ENCODE measurements at regions not wholly inside any gene's neighbourhood (a gene's known extent, or its start where the extent isn't known, plus 50 kb on each side); places are given as distances from the start of the nearest gene placed in this dataset.
A peak's percentile ranks its signal among the peaks of the same experiment; 100 is the strongest.

DNA sequence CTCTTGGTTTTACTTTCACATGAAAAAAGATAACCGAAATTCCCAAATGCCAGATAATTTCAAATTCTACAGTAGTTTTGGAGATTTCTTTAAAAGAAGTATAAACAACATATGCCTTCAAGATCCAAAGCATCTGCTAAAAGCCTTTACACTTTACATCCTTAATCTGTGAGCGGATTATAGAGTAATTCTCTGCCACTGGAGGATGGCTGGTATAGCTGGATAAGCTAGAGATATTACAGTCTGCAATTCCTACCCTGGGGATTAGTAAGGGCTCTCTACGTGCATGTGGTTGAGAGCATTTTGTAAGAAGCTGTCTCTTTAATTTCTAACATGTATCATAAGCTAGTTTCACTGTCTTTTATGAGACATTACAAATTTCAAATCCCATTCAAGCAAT, 240.3 kb upstream of the HMGA2 start:
- Histone ChIP-seq H3K4me1 (ENCODE audit: control insufficient read depth, insufficient read depth, low read length) (no peaks in the 10 kb centered on the region), H3K27me3 (ENCODE audit: control insufficient read depth, insufficient read depth, low read length) (no peaks in the 10 kb centered on the region), H3K36me3 (ENCODE audit: control insufficient read depth, insufficient read depth, low read length) (no peaks in the 10 kb centered on the region), H3K27ac (ENCODE audit: low read depth, low read length) (no peak overlapping the region), H3K9me3 (ENCODE audit: control insufficient read depth, insufficient read depth, low read length) (0 out of 2 replicates have a peak, but pooled peaks cover 2% of the 10 kb centered on the region), H3K9ac (ENCODE audit: low read depth, low read length) (no peak overlapping the region), H3K4me3 (ENCODE audit: low read depth, low read length) (no peak overlapping the region)

- Histone ChIP-seq H3K4me3 (ENCODE audit: low read depth, low read length) (no peak overlapping the region), H3K27me3 (ENCODE audit: control insufficient read depth, insufficient read depth, low read length) (no peaks in the 10 kb centered on the region), H3K36me3 (ENCODE audit: control insufficient read depth, insufficient read depth, low read length) (no peaks in the 10 kb centered on the region), H3K9me3 (ENCODE audit: control insufficient read depth, insufficient read depth, low read length) (0 out of 2 replicates have a peak, but pooled peaks cover 2% of the 10 kb centered on the region), H3K9ac (ENCODE audit: low read depth, low read length) (no peak overlapping the region), H3K27ac (ENCODE audit: low read depth, low read length) (no peak overlapping the region), H3K4me1 (ENCODE audit: control insufficient read depth, insufficient read depth, low read length) (no peaks in the 10 kb centered on the region)
Observed at GRCh38 chr12:65585648-65586602, 238.4 kb upstream of the HMGA2 start.

DNA sequence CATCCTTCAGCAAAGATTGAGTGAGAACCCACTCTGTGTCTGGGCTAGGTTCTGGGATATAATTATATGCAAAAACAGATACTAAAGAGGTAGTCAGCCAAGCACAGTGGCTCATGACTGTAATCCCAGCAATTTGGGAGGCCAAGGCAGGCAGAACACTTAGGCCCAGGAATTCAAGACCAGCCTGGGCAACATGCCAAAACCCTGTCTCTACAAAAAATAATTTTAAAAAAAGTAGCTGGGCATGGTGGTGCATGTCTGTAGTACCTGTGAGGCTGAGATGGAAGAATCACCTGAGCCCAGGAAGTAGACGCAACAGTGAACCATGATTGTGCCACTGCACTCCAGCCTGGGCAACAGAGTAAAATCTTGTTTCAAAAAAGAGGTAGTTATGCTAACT, 237.5 kb upstream of the HMGA2 start:
- Histone ChIP-seq H3K36me3 (ENCODE audit: control insufficient read depth, insufficient read depth, low read length) (no peaks in the 10 kb centered on the region), H3K4me1 (ENCODE audit: control insufficient read depth, insufficient read depth, low read length) (no peaks in the 10 kb centered on the region), H3K27me3 (ENCODE audit: control insufficient read depth, insufficient read depth, low read length) (no peaks in the 10 kb centered on the region), H3K9ac (ENCODE audit: low read depth, low read length) (no peak overlapping the region), H3K4me3 (ENCODE audit: low read depth, low read length) (no peak overlapping the region), H3K27ac (ENCODE audit: low read depth, low read length) (no peak overlapping the region), H3K9me3 (ENCODE audit: control insufficient read depth, insufficient read depth, low read length) (no peaks in the 10 kb centered on the region)

DNA sequence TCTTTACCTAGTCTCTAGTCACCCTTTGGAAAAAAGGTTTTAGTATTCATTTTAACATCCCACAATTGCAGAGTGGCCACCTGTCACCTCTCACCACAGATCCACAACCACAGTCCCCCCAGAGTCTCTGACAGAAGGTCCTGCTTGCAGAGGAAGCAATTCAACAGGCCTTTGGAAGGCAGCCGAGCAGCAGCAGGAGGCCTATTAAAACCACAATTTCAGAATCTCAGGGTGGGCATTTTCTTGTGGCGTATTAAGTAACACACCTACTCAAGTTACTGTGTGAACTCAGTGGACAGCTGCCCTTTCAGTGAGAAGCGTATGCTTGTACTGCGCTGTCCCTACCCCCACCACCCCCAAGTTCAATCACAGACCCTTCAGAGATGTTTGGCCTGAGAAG, 234.0 kb upstream of the HMGA2 start:
- Histone ChIP-seq H3K9ac (ENCODE audit: low read depth, low read length) (no peak overlapping the region), H3K27ac (ENCODE audit: low read depth, low read length) (no peak overlapping the region), H3K4me3 (ENCODE audit: low read depth, low read length) (no peak overlapping the region), H3K27me3 (ENCODE audit: control insufficient read depth, insufficient read depth, low read length) (no peaks in the 10 kb centered on the region), H3K4me1 (ENCODE audit: control insufficient read depth, insufficient read depth, low read length) (peaks cover 16% of the 10 kb centered on the region), H3K9me3 (ENCODE audit: control insufficient read depth, insufficient read depth, low read length) (no peaks in the 10 kb centered on the region), H3K36me3 (ENCODE audit: control insufficient read depth, insufficient read depth, low read length) (no peaks in the 10 kb centered on the region)

DNA sequence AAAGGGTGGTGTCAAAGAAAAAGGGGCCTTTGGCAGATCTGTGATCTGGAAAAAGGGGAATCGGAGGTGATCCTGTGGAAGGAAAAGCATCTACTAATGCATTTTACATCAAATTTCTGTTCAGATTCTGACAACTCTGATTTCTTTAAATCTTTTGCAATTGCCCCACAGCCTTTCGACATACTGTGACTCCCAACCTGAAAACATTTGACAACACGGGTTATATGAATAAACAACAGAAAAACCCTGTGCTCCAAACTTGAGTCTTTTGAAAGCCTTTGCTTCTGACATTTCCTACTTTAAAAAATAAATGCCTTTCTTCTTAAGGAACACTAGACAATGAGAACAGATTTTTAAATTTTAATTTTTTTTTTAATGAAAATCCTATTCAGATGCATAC, 231.9 kb upstream of the HMGA2 start:
- Histone ChIP-seq H3K36me3 (ENCODE audit: control insufficient read depth, insufficient read depth, low read length) (no peaks in the 10 kb centered on the region), H3K27me3 (ENCODE audit: control insufficient read depth, insufficient read depth, low read length) (no peaks in the 10 kb centered on the region), H3K27ac (ENCODE audit: low read depth, low read length) (no peak overlapping the region), H3K9ac (ENCODE audit: low read depth, low read length) (no peak overlapping the region), H3K4me3 (ENCODE audit: low read depth, low read length) (no peak overlapping the region), H3K9me3 (ENCODE audit: control insufficient read depth, insufficient read depth, low read length) (no peaks in the 10 kb centered on the region), H3K4me1 (ENCODE audit: control insufficient read depth, insufficient read depth, low read length) (peaks cover 26% of the 10 kb centered on the region)

DNA sequence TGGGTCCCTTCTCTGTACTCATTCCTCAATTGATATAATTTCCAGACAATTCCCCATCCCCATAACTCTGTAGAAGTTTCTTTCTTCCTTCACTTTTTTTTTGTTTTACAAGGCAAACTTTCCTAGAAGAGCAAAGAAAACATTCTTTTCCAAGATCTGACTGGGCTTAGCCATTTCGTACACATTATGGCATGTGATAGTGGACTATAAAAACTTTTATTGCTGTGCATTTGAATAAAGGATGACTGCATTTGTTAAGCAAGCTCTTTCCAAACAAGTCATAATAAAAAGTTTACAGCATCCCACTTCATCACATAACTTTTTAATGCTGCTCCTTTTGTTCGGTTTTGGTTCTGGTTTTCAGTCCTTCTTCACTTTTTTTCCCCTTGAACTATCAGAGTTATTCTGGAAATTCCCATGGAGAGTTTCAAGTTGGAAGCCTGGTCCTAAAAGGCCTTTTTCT, 231.0 kb upstream of the HMGA2 start:
- Histone ChIP-seq H3K9me3 (ENCODE audit: control insufficient read depth, insufficient read depth, low read length) (no peaks in the 10 kb centered on the region), H3K27me3 (ENCODE audit: control insufficient read depth, insufficient read depth, low read length) (no peaks in the 10 kb centered on the region), H3K4me1 (ENCODE audit: control insufficient read depth, insufficient read depth, low read length) (peaks cover 30% of the 10 kb centered on the region), H3K27ac (ENCODE audit: low read depth, low read length) (no peak overlapping the region), H3K36me3 (ENCODE audit: control insufficient read depth, insufficient read depth, low read length) (no peaks in the 10 kb centered on the region), H3K9ac (ENCODE audit: low read depth, low read length) (no peak overlapping the region), H3K4me3 (ENCODE audit: low read depth, low read length) (no peak overlapping the region)

DNA sequence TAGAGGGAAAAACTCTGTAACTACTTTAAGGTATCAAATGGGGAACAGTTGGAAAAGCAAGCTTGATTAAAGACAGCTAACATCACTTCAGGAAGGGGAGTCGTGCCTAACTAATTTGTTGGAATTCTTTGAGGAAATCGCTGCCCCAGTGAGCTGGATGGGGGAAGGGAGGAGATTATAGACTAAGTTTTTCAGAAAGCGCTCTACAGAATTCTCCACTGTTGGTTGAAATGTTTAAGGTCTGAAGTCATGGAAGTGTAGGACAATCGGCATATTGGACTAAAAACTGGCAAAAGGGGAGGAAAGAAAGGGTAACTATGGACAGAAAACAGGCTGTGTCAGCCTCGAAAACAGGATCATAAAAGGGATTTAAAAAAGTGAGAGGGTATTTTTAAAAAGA, 229.9 kb upstream of the HMGA2 start:
- peak overlapping the region; percentile 53 for H3K4me3 ChIP-seq (ENCODE audit: low read depth, low read length)
- H3K36me3 ChIP-seq (ENCODE audit: control insufficient read depth, insufficient read depth, low read length), result no peaks in the 10 kb centered on the region
- peaks cover 41% of the 10 kb centered on the region for H3K4me1 ChIP-seq (ENCODE audit: control insufficient read depth, insufficient read depth, low read length)
- H3K9ac ChIP-seq (ENCODE audit: low read depth, low read length), result no peak overlapping the region
- no peaks in the 10 kb centered on the region for H3K27me3 ChIP-seq (ENCODE audit: control insufficient read depth, insufficient read depth, low read length)
- no peaks in the 10 kb centered on the region for H3K9me3 ChIP-seq (ENCODE audit: control insufficient read depth, insufficient read depth, low read length)
- peak overlapping the region; percentile 26 for H3K27ac ChIP-seq (ENCODE audit: low read depth, low read length)

GRCh38 chr12:65595016-65595560, 229.2 kb upstream of the HMGA2 start:
- no peaks in the 10 kb centered on the region for H3K27me3 ChIP-seq (ENCODE audit: control insufficient read depth, insufficient read depth, low read length)
- 0 out of 2 replicates have a peak overlapping the region, but pooled peaks have one; percentile 4 for H3K9ac ChIP-seq (ENCODE audit: low read depth, low read length)
- no peaks in the 10 kb centered on the region for H3K36me3 ChIP-seq (ENCODE audit: control insufficient read depth, insufficient read depth, low read length)
- peaks cover 41% of the 10 kb centered on the region for H3K4me1 ChIP-seq (ENCODE audit: control insufficient read depth, insufficient read depth, low read length)
- H3K4me3 ChIP-seq (ENCODE audit: low read depth, low read length), result peak overlapping the region; percentile 53
- H3K27ac ChIP-seq (ENCODE audit: low read depth, low read length), result peak overlapping the region; percentile 26
- H3K9me3 ChIP-seq (ENCODE audit: control insufficient read depth, insufficient read depth, low read length), result no peaks in the 10 kb centered on the region

- Histone ChIP-seq H3K27ac (ENCODE audit: low read depth, low read length) (no peak overlapping the region), H3K4me1 (ENCODE audit: control insufficient read depth, insufficient read depth, low read length) (peaks cover 41% of the 10 kb centered on the region), H3K27me3 (ENCODE audit: control insufficient read depth, insufficient read depth, low read length) (no peaks in the 10 kb centered on the region), H3K9ac (ENCODE audit: low read depth, low read length) (no peak overlapping the region), H3K36me3 (ENCODE audit: control insufficient read depth, insufficient read depth, low read length) (no peaks in the 10 kb centered on the region), H3K9me3 (ENCODE audit: control insufficient read depth, insufficient read depth, low read length) (no peaks in the 10 kb centered on the region), H3K4me3 (ENCODE audit: low read depth, low read length) (no peak overlapping the region)
Observed at GRCh38 chr12:65596514-65597091, 227.7 kb upstream of the HMGA2 start.

DNA sequence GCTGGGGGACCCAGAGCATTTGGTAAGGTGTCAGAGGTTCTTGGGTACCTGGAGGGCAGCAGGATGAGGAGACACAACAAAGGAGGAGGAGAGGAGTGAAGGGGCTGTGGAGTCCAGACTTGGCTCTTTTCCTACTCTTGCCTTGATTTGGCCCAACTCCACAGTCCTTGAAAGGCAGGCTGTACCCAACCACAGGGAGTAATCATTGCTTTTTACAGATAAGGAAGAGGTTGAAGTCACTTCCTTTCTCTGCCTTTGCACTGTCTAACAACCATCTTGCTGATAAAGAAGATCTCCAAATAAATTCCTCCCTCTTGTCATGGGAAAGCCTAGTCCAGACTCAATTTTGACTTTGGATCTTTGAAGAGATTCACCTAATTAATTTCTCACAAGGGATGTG, 226.8 kb upstream of the HMGA2 start:
- H3K9me3 ChIP-seq (ENCODE audit: control insufficient read depth, insufficient read depth, low read length), result no peaks in the 10 kb centered on the region
- no peak overlapping the region for H3K4me3 ChIP-seq (ENCODE audit: low read depth, low read length)
- H3K4me1 ChIP-seq (ENCODE audit: control insufficient read depth, insufficient read depth, low read length), result peaks cover 41% of the 10 kb centered on the region
- no peak overlapping the region for H3K9ac ChIP-seq (ENCODE audit: low read depth, low read length)
- H3K36me3 ChIP-seq (ENCODE audit: control insufficient read depth, insufficient read depth, low read length), result no peaks in the 10 kb centered on the region
- H3K27ac ChIP-seq (ENCODE audit: low read depth, low read length), result no peak overlapping the region
- no peaks in the 10 kb centered on the region for H3K27me3 ChIP-seq (ENCODE audit: control insufficient read depth, insufficient read depth, low read length)

DNA sequence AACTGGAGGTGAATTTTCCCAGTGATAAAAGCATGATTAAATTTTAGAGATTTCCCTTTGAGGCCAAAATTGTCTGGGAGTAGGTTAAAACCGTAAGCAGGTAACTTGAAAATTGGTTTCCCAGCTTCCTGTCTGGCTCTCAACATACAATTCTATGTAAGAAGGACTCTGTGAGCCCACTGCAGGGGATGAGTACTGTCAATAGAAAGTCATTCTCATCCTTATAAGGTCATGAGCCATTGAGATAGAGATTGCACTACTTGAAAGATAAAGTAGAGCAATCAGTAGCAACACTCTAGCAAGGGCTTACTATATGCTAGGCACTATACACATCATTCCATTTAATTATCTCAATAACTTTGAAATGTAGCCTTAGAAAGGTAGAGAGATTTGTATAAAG, 225.6 kb upstream of the HMGA2 start:
- H3K27ac ChIP-seq (ENCODE audit: low read depth, low read length), result peak overlapping the region; percentile 63
- no peaks in the 10 kb centered on the region for H3K9me3 ChIP-seq (ENCODE audit: control insufficient read depth, insufficient read depth, low read length)
- no peaks in the 10 kb centered on the region for H3K27me3 ChIP-seq (ENCODE audit: control insufficient read depth, insufficient read depth, low read length)
- H3K9ac ChIP-seq (ENCODE audit: low read depth, low read length), result no peak overlapping the region
- H3K36me3 ChIP-seq (ENCODE audit: control insufficient read depth, insufficient read depth, low read length), result no peaks in the 10 kb centered on the region
- H3K4me3 ChIP-seq (ENCODE audit: low read depth, low read length), result no peak overlapping the region
- H3K4me1 ChIP-seq (ENCODE audit: control insufficient read depth, insufficient read depth, low read length), result peaks cover 48% of the 10 kb centered on the region

All from HUES48 (cell line).